ENCODE measurements at regions not wholly inside any gene's neighbourhood (a gene's known extent, or its start where the extent isn't known, plus 50 kb on each side); places are given as distances from the start of the nearest gene placed in this dataset.

- H3K27ac ChIP-seq (ENCODE audit: low read depth in 1 of 3, low read length in 2 of 3) = no peak overlapping the region
- no peaks in the 10 kb centered on the region for H3K36me3 ChIP-seq (ENCODE audit: control insufficient read depth in 3 of 3, insufficient read depth in 2 of 3, low read depth in 1 of 3, low read length in 3 of 3)
- no peak for FAIRE-seq
- H3K9me3 ChIP-seq (ENCODE audit: control insufficient read depth in 2 of 2, insufficient read depth in 1 of 2, low read depth in 1 of 2, low read length in 1 of 2) = no peaks in the 10 kb centered on the region
- no peaks in the 10 kb centered on the region for H3K27me3 ChIP-seq (ENCODE audit: control insufficient read depth in 3 of 3, insufficient read depth in 3 of 3, low read length in 3 of 3)
- WGBS, 3 donors = 71 to 85% (median 79%) methylated on average over 2 of the region's 2 CpGs
- no peak overlapping the region for H3K4me3 ChIP-seq (ENCODE audit: low read depth in 1 of 3, low read length in 3 of 3)
- no peaks in the 10 kb centered on the region for H3K4me1 ChIP-seq (ENCODE audit: control insufficient read depth in 3 of 3, insufficient read depth in 2 of 3, low read depth in 1 of 3, low read length in 2 of 3)
- DNase-seq = no peak
Measured at GRCh38 chr15:31752065-31752762, 278.1 kb upstream of the CHRNA7 start.

- no peak for DNase-seq
- FAIRE-seq = no peak
- no peak overlapping the region for H3K27ac ChIP-seq (ENCODE audit: low read depth in 1 of 3, low read length in 2 of 3)
- H3K27me3 ChIP-seq (ENCODE audit: control insufficient read depth in 3 of 3, insufficient read depth in 3 of 3, low read length in 3 of 3) = no peaks in the 10 kb centered on the region
- H3K9me3 ChIP-seq (ENCODE audit: control insufficient read depth in 2 of 2, insufficient read depth in 1 of 2, low read depth in 1 of 2, low read length in 1 of 2) = no peaks in the 10 kb centered on the region
- H3K36me3 ChIP-seq (ENCODE audit: control insufficient read depth in 3 of 3, insufficient read depth in 2 of 3, low read depth in 1 of 3, low read length in 3 of 3) = no peaks in the 10 kb centered on the region
- 63 to 75% (median 75%) methylated on average over 3 of the region's 3 CpGs for WGBS, 3 donors
- no peak overlapping the region for H3K4me3 ChIP-seq (ENCODE audit: low read depth in 1 of 3, low read length in 3 of 3)
- H3K4me1 ChIP-seq (ENCODE audit: control insufficient read depth in 3 of 3, insufficient read depth in 2 of 3, low read depth in 1 of 3, low read length in 2 of 3) = no peaks in the 10 kb centered on the region
Measured at GRCh38 chr15:31752905-31753304, 277.4 kb upstream of the CHRNA7 start.

- no peak overlapping the region for H3K4me3 ChIP-seq (ENCODE audit: low read depth in 1 of 3, low read length in 3 of 3)
- DNase-seq (peak; percentile 4 to 7), FAIRE-seq (no peak)
- no peak overlapping the region for H3K27ac ChIP-seq (ENCODE audit: low read depth in 1 of 3, low read length in 2 of 3)
- H3K9me3 ChIP-seq (ENCODE audit: control insufficient read depth in 2 of 2, insufficient read depth in 1 of 2, low read depth in 1 of 2, low read length in 1 of 2) = no peaks in the 10 kb centered on the region
- WGBS, 3 donors = 50 to 53% (median 50%) methylated on average over 5 of the region's 5 CpGs
- no peaks in the 10 kb centered on the region for H3K4me1 ChIP-seq (ENCODE audit: control insufficient read depth in 3 of 3, insufficient read depth in 2 of 3, low read depth in 1 of 3, low read length in 2 of 3)
- H3K36me3 ChIP-seq (ENCODE audit: control insufficient read depth in 3 of 3, insufficient read depth in 2 of 3, low read depth in 1 of 3, low read length in 3 of 3) = no peaks in the 10 kb centered on the region
- no peaks in the 10 kb centered on the region for H3K27me3 ChIP-seq (ENCODE audit: control insufficient read depth in 3 of 3, insufficient read depth in 3 of 3, low read length in 3 of 3)
Measured at GRCh38 chr15:31758126-31758525, 272.2 kb upstream of the CHRNA7 start.

GRCh38 chr15:31768055-31768454, 262.3 kb upstream of the CHRNA7 start:
- Histone ChIP-seq H3K27me3 (ENCODE audit: control insufficient read depth in 3 of 3, insufficient read depth in 3 of 3, low read length in 3 of 3) (no peaks in the 10 kb centered on the region), H3K9me3 (ENCODE audit: control insufficient read depth in 2 of 2, insufficient read depth in 1 of 2, low read depth in 1 of 2, low read length in 1 of 2) (no peaks in the 10 kb centered on the region), H3K4me3 (ENCODE audit: low read depth in 1 of 3, low read length in 3 of 3) (no peak overlapping the region), H3K4me1 (ENCODE audit: control insufficient read depth in 3 of 3, insufficient read depth in 2 of 3, low read depth in 1 of 3, low read length in 2 of 3) (no peaks in the 10 kb centered on the region), H3K36me3 (ENCODE audit: control insufficient read depth in 3 of 3, insufficient read depth in 2 of 3, low read depth in 1 of 3, low read length in 3 of 3) (no peaks in the 10 kb centered on the region), H3K27ac (ENCODE audit: low read depth in 1 of 3, low read length in 2 of 3) (no peak overlapping the region)
- WGBS, 3 donors = 91 to 93% (median 93%) methylated on average over 13 of the region's 13 CpGs
- DNase-seq (no peak), FAIRE-seq (no peak)

GRCh38 chr15:31774045-31774444, 256.3 kb upstream of the CHRNA7 start:
- H3K27me3 ChIP-seq (ENCODE audit: control insufficient read depth in 3 of 3, insufficient read depth in 3 of 3, low read length in 3 of 3) = no peaks in the 10 kb centered on the region
- H3K36me3 ChIP-seq (ENCODE audit: control insufficient read depth in 3 of 3, insufficient read depth in 2 of 3, low read depth in 1 of 3, low read length in 3 of 3) = no peaks in the 10 kb centered on the region
- no peaks in the 10 kb centered on the region for H3K4me1 ChIP-seq (ENCODE audit: control insufficient read depth in 3 of 3, insufficient read depth in 2 of 3, low read depth in 1 of 3, low read length in 2 of 3)
- DNase-seq (no peak), FAIRE-seq (no peak)
- 40 to 58% (median 47%) methylated on average over 5 of the region's 5 CpGs for WGBS, 3 donors
- H3K27ac ChIP-seq (ENCODE audit: low read depth in 1 of 3, low read length in 2 of 3) = no peak overlapping the region
- H3K4me3 ChIP-seq (ENCODE audit: low read depth in 1 of 3, low read length in 3 of 3) = no peak overlapping the region
- H3K9me3 ChIP-seq (ENCODE audit: control insufficient read depth in 2 of 2, insufficient read depth in 1 of 2, low read depth in 1 of 2, low read length in 1 of 2) = no peaks in the 10 kb centered on the region

- DNase-seq = no peak
Measured at GRCh38 chr15:31776039-31776438, 254.3 kb upstream of the CHRNA7 start.

GRCh38 chr15:31781261-31781660, 249.1 kb upstream of the CHRNA7 start:
- Histone ChIP-seq H3K4me3 (ENCODE audit: low read depth in 1 of 3, low read length in 3 of 3) (no peak overlapping the region), H3K36me3 (ENCODE audit: control insufficient read depth in 3 of 3, insufficient read depth in 2 of 3, low read depth in 1 of 3, low read length in 3 of 3) (no peaks in the 10 kb centered on the region), H3K9me3 (ENCODE audit: control insufficient read depth in 2 of 2, insufficient read depth in 1 of 2, low read depth in 1 of 2, low read length in 1 of 2) (no peaks in the 10 kb centered on the region), H3K4me1 (ENCODE audit: control insufficient read depth in 3 of 3, insufficient read depth in 2 of 3, low read depth in 1 of 3, low read length in 2 of 3) (no peaks in the 10 kb centered on the region), H3K27me3 (ENCODE audit: control insufficient read depth in 3 of 3, insufficient read depth in 3 of 3, low read length in 3 of 3) (no peaks in the 10 kb centered on the region), H3K27ac (ENCODE audit: low read depth in 1 of 3, low read length in 2 of 3) (no peak overlapping the region)
- FAIRE-seq (no peak), DNase-seq (no peak)
- WGBS, 3 donors = 55 to 59% (median 58%) methylated on average over 2 of the region's 2 CpGs

More at GRCh38 chr15:31776039-31776438, 254.3 kb upstream of the CHRNA7 start:
- H3K9me3 ChIP-seq (ENCODE audit: control insufficient read depth in 2 of 2, insufficient read depth in 1 of 2, low read depth in 1 of 2, low read length in 1 of 2) = no peaks in the 10 kb centered on the region
- no peak for FAIRE-seq
- no peaks in the 10 kb centered on the region for H3K27me3 ChIP-seq (ENCODE audit: control insufficient read depth in 3 of 3, insufficient read depth in 3 of 3, low read length in 3 of 3)
- H3K36me3 ChIP-seq (ENCODE audit: control insufficient read depth in 3 of 3, insufficient read depth in 2 of 3, low read depth in 1 of 3, low read length in 3 of 3) = no peaks in the 10 kb centered on the region
- no peak overlapping the region for H3K4me3 ChIP-seq (ENCODE audit: low read depth in 1 of 3, low read length in 3 of 3)
- no peak overlapping the region for H3K27ac ChIP-seq (ENCODE audit: low read depth in 1 of 3, low read length in 2 of 3)
- no peaks in the 10 kb centered on the region for H3K4me1 ChIP-seq (ENCODE audit: control insufficient read depth in 3 of 3, insufficient read depth in 2 of 3, low read depth in 1 of 3, low read length in 2 of 3)
- WGBS, 3 donors = 71 to 87% (median 80%) methylated on average over 9 of the region's 9 CpGs

GRCh38 chr15:31782016-31782783, 248.1 kb upstream of the CHRNA7 start:
- WGBS, 3 donors = 74 to 77% (median 76%) methylated on average over 9 of the region's 9 CpGs
- Histone ChIP-seq H3K27ac (ENCODE audit: low read depth in 1 of 3, low read length in 2 of 3) (no peak overlapping the region), H3K9me3 (ENCODE audit: control insufficient read depth in 2 of 2, insufficient read depth in 1 of 2, low read depth in 1 of 2, low read length in 1 of 2) (no peaks in the 10 kb centered on the region), H3K4me1 (ENCODE audit: control insufficient read depth in 3 of 3, insufficient read depth in 2 of 3, low read depth in 1 of 3, low read length in 2 of 3) (no peaks in the 10 kb centered on the region), H3K27me3 (ENCODE audit: control insufficient read depth in 3 of 3, insufficient read depth in 3 of 3, low read length in 3 of 3) (no peaks in the 10 kb centered on the region), H3K4me3 (ENCODE audit: low read depth in 1 of 3, low read length in 3 of 3) (no peak overlapping the region), H3K36me3 (ENCODE audit: control insufficient read depth in 3 of 3, insufficient read depth in 2 of 3, low read depth in 1 of 3, low read length in 3 of 3) (no peaks in the 10 kb centered on the region)
- FAIRE-seq = no peak
- DNase-seq = no peak

Measured in small intestine (tissue), 7 donors.